HG03460 (cell line): ENCODE measurements at regions not wholly inside any gene's neighbourhood (a gene's known extent, or its start where the extent isn't known, plus 50 kb on each side); places are given as distances from the start of the nearest gene placed in this dataset.
"Not testable (repeated sequence)": the region's sequence is repeated elsewhere in the genome, so short reads cannot be mapped to it uniquely, and the experiment has no call there.

Experiments
- ATAC-seq: cut with Tn5 transposase; IDR thresholded peaks from one replicate; pipeline ENCODE4 v1.9.1; 2021; ENCODE audit not compliant: unreplicated experiment

GRCh38 chr2:87657915-87658314, 90.0 kb upstream of the PLGLB2 start:
- ATAC-seq = not testable (repeated sequence)

DNA sequence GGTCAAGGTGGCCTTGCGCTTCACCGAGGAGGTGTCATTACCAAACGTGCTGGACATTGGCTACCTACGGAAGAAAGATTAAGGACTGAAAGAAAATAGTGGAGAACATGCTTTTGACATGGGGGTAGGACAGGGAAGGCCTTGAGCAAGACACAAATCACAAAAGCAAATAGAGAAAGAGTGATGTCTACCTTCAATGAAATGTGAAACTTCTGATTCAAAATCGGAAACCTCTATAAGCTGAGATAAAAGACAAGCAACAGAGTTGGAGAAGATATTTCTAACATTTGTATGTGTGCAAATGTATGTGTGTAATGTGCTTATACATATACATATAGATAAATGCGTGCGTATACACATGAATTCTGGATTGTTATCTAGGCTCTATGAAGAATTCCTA, 89.5 kb upstream of the PLGLB2 start:
- ATAC-seq = not testable (repeated sequence)

- ATAC-seq = not testable (repeated sequence)
Measured at GRCh38 chr2:87658976-87659375, 88.9 kb upstream of the PLGLB2 start.

DNA sequence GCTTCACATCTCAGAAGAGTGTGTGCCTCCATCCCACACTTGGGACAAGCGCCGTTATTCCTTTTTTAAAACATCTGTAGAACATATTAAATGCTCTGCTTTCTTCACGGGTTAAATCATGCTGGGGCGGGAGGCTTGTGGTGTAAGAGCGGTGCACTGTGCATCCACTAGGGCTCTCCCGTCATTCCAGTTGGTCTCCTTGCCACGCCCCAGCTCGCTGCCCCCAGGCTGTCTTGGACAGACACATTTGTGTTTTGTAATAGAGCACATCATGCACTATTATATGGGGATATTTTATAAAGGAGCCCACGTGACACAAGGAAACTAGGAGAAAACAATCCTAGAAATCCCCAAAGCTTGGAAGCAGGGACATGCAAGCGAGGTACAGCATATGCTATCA, 87.7 kb upstream of the PLGLB2 start:
- not testable (repeated sequence) for ATAC-seq

DNA sequence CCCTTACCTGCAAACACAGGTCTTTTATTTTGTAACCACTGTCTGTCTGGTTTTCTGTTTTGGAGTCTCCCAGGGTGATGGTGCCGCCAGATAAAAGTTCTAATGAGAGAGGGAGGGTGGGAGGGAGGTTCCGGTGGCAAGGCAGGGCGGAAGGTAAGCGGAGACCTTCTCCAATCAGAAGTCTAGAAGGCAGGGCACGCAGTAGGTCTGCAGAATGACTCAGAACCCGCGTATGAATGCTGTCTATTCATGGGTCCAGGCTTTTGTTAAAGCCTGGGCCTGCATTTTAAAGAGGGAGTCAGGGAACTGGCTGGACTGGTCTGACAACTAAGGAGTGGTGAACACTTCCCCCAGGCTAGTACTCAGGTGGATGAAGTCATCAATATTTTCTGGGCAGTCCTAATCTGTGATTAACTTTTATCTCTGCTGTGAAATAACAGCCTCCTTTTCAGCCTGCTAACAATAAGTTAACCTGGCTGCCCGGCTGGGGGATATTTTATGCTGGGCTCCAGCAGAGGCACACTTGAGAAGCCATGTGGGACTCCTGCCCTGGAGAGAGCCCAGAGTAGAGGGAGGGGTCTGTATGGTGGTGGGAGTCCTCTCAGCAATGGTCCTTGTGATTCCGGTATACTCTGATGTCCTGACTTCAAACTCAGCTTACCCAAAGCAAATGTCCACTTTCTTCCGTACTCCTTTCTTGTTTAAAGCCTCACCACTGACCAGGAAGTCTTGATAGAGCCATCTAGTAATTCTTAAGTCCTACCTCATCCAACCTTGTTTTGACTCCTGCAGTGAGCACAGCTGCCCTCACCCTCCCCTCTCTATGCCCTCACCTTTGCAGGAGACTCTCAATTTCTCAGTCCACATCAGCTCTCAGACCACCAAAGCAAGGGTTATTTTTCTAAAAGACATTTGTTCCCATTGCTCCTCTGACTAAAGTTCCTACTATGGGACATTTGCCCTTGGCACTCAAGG, 85.3 kb upstream of the PLGLB2 start:
- ATAC-seq = not testable (repeated sequence)

GRCh38 chr2:87663347-87663746, 84.5 kb upstream of the PLGLB2 start:
- not testable (repeated sequence) for ATAC-seq

GRCh38 chr2:87667027-87667426, 80.9 kb upstream of the PLGLB2 start:
- ATAC-seq = not testable (repeated sequence)

GRCh38 chr2:87668361-87668760, 79.5 kb upstream of the PLGLB2 start:
- ATAC-seq = not testable (repeated sequence)

DNA sequence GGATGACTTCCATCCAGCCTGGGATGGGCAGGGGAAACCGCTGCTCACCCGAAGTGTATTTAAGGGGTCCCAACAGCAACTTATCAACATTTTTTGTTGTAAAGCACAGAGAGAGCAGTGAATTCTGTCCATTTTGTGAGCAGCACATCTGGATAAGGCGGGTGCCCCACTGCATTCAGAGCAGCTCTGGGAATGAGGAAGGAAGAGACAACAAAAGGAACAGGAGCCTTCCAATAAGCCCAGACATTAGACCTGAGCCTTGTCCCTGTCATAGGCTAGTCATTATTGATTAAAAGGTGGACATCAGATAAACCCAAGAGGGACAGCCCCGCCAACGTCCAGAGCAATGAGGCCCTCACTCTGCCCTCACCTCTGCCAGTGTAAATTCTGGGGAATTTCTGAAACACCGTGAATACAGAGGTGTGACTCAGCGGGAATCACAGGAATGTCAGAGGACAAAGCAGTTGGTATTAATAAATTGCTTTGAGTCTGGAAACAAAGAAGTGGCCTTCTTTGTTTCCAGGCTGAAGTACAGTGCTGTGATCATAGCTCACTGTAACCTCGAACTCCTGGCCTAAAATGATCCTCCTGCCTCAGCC, 78.2 kb upstream of the PLGLB2 start:
- not testable (repeated sequence) for ATAC-seq

GRCh38 chr2:87672404-87672803, 75.5 kb upstream of the PLGLB2 start:
- ATAC-seq = not testable (repeated sequence)

DNA sequence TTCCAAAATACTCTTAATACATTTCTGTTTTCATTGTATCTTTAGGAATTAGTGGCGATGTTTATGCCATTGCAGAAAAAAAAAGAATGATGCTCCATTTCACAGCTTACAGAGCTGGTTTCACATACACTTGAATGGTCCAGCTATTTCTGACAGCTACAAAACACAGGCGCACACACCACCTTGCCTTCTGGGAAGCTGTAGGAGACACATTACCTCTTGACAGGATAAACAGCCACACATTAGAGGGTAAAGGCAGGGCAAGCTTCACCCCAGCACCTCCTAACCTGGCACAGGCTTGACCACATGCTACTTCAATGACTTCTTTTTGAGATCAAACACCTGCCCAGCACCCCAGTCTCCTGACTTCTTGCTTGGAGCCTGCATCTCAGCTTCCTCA, 73.2 kb upstream of the PLGLB2 start:
- ATAC-seq = not testable (repeated sequence)

DNA sequence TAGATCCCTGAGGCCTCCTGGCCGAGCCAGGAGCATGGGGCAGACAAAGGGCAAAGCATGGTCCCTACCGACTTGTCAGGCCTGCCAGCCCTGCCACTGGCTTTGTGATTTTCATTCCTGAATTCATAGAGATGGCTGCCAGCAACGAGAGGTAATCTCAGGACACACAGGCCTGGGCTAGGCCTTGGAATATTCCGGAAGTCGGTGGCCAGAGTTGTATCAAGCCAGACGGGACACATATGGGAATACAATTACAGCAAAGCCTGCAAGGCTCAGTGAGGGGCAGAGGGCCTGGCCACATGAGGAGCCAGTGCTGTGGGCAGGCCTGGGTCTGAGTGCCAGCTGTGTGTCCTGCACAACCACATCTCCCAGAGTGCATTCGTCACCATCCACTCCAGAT, 72.4 kb upstream of the PLGLB2 start:
- not testable (repeated sequence) for ATAC-seq

GRCh38 chr2:87677421-87677923, 70.4 kb upstream of the PLGLB2 start:
- not testable (repeated sequence) for ATAC-seq

- not testable (repeated sequence) for ATAC-seq
Measured at GRCh38 chr2:87678742-87679173, 69.1 kb upstream of the PLGLB2 start.

DNA sequence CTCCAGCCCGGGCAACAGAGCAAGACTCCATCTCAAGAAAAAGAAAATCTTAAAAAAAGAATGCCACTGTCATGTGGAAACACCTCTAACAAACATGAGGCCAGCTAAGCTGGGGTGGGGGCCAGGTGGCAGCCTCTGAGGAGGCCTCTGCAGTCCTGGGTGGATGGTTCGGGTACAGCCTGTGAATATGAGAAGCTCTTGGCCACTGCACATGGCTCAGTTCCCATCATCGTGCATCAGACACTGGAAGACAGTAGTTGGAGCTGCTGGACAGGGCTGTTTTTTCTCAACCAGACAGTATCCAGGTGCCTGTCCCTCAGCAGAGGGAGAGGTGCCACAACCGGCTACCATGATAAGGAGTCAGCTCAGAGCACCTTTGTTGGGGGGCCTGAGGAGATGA, 67.9 kb upstream of the PLGLB2 start:
- not testable (repeated sequence) for ATAC-seq

GRCh38 chr2:87680691-87681090, 67.2 kb upstream of the PLGLB2 start:
- not testable (repeated sequence) for ATAC-seq

- not testable (repeated sequence) for ATAC-seq
Measured at GRCh38 chr2:87683451-87683850, 64.4 kb upstream of the PLGLB2 start.

- not testable (repeated sequence) for ATAC-seq
Measured at GRCh38 chr2:87683961-87684360, 63.9 kb upstream of the PLGLB2 start.

GRCh38 chr2:87685558-87685957, 62.3 kb upstream of the PLGLB2 start:
- ATAC-seq = not testable (repeated sequence)

DNA sequence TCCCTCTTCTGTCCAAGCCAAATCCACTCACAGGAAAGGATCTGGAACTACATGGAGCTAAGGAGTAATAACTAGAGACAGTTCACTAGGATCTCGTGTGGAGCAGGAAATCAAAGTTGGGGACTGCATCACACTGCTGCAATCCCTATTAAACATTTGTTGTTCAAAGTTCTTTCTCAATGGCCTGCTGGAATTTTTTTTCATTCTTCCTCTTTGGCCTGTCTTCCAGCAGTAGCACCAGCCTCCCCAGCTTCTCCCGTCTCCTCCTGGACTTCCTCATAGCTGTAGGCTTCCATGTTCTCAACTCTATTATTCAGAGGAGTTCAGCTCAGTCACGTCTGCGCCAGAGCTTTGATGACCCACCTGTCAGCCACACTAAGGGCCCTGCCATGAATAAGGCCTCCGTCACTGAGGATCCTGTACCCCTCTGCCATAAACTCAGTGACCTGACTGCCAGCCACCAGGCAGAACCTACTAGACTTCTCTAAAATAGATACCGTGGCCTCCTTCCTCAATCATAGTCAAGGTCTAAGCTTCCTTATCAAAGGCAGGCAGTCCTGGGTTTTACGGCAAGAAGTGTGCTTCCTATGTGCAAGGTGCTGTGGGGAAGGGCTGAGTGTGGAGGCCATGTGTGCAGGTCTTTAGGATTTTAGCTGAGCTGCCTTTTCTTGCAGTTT, 60.9 kb upstream of the PLGLB2 start:
- not testable (repeated sequence) for ATAC-seq
